ENCODE measurements at regions not wholly inside any gene's neighbourhood (a gene's known extent, or its start where the extent isn't known, plus 50 kb on each side); places are given as distances from the start of the nearest gene placed in this dataset.

DNA sequence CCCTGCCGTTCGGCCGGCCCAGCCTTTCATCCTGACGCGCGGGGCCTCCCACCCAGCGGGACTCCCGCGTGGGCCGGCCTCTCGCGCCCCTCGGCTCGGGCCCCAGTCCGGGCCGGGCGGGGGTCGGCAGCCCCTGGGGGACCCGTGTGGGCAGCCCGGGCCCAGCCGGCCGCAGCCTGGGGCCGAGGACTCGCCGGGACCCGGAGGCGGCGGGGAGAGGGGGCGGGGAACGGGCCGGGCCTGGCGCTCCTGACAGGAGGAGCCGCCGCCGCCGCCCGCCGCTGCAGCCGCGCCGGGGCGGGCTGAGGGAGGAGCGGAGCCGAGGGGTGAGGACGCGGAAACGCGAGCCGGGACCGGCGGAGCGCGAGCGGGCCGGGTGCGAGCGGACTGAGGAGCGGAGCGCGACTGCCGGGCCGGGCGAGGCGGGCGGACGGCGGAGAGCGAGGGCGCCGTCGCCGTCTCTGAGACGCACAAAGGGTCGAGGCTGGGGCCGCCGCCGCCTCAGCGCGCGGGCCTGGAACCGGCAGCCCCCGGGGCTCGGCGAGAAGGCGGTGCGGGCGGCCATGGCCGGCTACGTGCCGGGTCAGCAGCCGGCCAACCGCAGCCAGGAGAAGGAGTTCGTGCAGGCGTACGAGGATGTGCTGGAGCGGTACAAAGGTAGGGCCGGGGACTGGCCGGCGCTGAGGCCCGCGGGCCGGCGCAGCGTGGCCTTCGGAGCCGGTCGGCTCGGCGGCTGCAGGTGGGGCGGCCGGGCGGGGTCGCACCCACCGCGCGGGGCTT, 79.1 kb downstream of the NDUFS5 start:
- peak overlapping the region; percentile 98 for H3K27ac ChIP-seq
- H3K4me3 ChIP-seq: peak overlapping the region; percentile 92
- H3K79me2 ChIP-seq: peaks cover 38% of the 10 kb centered on the region
- no peak for TF ChIP-seq EZH2 (IDR thresholded peaks at IDR 0.05; ENCODE audit: borderline replicate concordance)
- TF ChIP-seq, protein P1, sequence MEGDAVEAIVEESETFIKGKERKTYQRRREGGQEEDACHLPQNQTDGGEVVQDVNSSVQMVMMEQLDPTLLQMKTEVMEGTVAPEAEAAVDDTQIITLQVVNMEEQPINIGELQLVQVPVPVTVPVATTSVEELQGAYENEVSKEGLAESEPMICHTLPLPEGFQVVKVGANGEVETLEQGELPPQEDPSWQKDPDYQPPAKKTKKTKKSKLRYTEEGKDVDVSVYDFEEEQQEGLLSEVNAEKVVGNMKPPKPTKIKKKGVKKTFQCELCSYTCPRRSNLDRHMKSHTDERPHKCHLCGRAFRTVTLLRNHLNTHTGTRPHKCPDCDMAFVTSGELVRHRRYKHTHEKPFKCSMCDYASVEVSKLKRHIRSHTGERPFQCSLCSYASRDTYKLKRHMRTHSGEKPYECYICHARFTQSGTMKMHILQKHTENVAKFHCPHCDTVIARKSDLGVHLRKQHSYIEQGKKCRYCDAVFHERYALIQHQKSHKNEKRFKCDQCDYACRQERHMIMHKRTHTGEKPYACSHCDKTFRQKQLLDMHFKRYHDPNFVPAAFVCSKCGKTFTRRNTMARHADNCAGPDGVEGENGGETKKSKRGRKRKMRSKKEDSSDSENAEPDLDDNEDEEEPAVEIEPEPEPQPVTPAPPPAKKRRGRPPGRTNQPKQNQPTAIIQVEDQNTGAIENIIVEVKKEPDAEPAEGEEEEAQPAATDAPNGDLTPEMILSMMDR (IDR thresholded peaks at IDR 0.05; ENCODE audit: poor library complexity): no peak
- TF ChIP-seq EZH2phosphoT487 (IDR thresholded peaks at IDR 0.05; ENCODE audit: low read depth, severe bottlenecking, unreplicated experiment): no peak
- no peaks in the 10 kb centered on the region for H3K9me2 ChIP-seq (replicated peaks; ENCODE audit: insufficient read depth)
- no peaks in the 10 kb centered on the region for H3K36me3 ChIP-seq (replicated peaks; ENCODE audit: insufficient read depth, low read depth)
- peak; percentile 91 for DNase-seq (ENCODE audit: low spot score)
- peak overlapping the region; percentile 86 for H3K4me2 ChIP-seq
- 2% methylated on average over 69 of the region's 116 CpGs for WGBS (ENCODE audit: low lambda C conversion rate, missing lambda C conversion rate)
- no peaks in the 10 kb centered on the region for H3K27me3 ChIP-seq
- H4K20me1 ChIP-seq (ENCODE audit: insufficient read depth, poor library complexity, severe bottlenecking): peaks cover 7% of the 10 kb centered on the region
- H3K9me3 ChIP-seq (ENCODE audit: low read depth): no peaks in the 10 kb centered on the region
- peaks cover 46% of the 10 kb centered on the region for H3K4me1 ChIP-seq (ENCODE audit: insufficient read depth)
- peak overlapping the region; percentile 81 for H2AFZ ChIP-seq

DNA sequence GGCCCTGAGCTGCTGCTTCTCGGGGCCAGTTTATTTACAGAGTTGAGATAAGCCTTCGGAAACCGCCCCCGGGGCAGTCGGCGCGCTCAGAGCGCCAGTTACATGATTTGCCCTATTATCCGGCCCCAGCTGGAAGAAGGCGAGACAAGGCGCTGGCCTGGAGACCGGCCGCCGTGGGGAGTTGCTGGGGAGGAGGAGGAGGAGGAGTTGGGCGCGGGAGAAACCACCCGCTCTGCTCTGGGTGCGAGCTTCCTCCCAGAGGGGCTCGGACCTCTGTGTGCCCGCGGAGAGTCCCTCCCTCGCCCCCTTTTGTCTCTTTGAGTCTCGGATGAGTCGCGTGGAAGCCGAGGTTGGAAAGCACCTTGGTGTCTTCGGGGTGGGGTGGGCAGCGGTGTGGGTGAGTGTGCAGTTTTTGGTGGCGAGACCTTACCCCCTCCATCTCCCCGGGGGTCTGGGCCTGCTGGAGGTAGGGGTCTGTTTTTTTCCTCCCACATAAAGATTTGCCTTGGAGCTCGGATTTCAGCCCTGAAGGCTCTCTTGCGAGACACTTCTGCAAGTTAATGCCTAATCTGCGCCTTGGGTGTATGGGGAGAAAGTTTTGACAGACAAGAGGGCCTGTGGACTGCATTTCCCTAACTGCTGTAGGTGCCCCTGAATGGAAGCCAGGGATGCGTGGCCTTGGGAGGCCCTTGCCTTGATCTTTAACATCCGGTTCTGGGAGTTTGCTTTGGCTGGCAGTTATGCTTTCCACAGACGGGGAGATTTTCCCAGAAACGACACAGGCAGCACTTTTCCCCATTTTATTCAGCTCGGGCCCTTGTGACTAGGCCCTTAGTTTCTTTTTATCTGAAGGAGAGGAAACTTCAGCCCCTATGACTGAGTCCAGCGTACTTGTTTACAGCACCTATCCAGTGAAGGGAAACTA, 80.0 kb downstream of the NDUFS5 start:
- TF ChIP-seq, protein P1 (IDR thresholded peaks at IDR 0.05; ENCODE audit: poor library complexity): no peak
- TF ChIP-seq EZH2 (IDR thresholded peaks at IDR 0.05; ENCODE audit: borderline replicate concordance) (no peak), EZH2phosphoT487 (IDR thresholded peaks at IDR 0.05; ENCODE audit: low read depth, severe bottlenecking, unreplicated experiment) (no peak)
- Histone ChIP-seq H3K9me2 (replicated peaks; ENCODE audit: insufficient read depth) (no peaks in the 10 kb centered on the region), H3K4me1 (ENCODE audit: insufficient read depth) (peaks cover 54% of the 10 kb centered on the region), H3K36me3 (replicated peaks; ENCODE audit: insufficient read depth, low read depth) (no peaks in the 10 kb centered on the region), H3K4me2 (peak overlapping the region; percentile 86), H4K20me1 (ENCODE audit: insufficient read depth, poor library complexity, severe bottlenecking) (peaks cover 7% of the 10 kb centered on the region), H3K27ac (peak overlapping the region; percentile 98), H3K9me3 (ENCODE audit: low read depth) (no peaks in the 10 kb centered on the region), H2AFZ (peak overlapping the region; percentile 81), H3K27me3 (no peaks in the 10 kb centered on the region), H3K79me2 (peaks cover 47% of the 10 kb centered on the region), H3K4me3 (peak overlapping the region; percentile 92)
- peak; percentile 73 for DNase-seq (ENCODE audit: low spot score)
- WGBS (ENCODE audit: low lambda C conversion rate, missing lambda C conversion rate): 2% methylated on average over 37 of the region's 39 CpGs

DNA sequence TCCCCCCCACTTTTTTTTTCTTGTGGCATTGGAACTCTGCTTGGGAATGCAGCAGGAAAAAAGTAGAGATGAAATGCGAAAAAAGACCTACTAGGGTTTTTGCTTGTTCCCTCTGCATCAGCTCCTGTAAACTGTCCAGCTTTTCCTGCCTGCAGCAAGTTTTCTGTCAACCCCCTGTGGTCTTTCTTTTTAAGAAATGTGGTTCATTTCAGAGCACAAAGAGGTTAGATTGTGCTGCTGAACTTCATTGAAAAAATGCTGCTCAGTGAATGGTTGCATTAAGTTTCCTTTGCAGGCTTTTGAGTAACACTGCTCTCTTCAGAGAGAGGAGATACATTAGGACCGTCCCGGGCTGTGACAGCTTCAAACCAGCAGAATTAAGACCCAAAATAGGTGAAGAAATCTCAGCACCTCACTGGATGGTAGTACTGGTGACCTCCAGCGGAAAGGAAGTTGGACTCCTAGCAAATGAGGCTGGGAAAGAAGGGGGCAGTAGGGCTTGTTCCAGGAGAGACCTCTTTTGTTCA, 80.7 kb downstream of the NDUFS5 start:
- Histone ChIP-seq H3K9me2 (replicated peaks; ENCODE audit: insufficient read depth) (no peaks in the 10 kb centered on the region), H3K79me2 (peaks cover 54% of the 10 kb centered on the region), H3K36me3 (replicated peaks; ENCODE audit: insufficient read depth, low read depth) (no peaks in the 10 kb centered on the region), H3K27me3 (no peaks in the 10 kb centered on the region), H3K4me1 (ENCODE audit: insufficient read depth) (peaks cover 55% of the 10 kb centered on the region), H3K4me2 (peak overlapping the region; percentile 86), H4K20me1 (ENCODE audit: insufficient read depth, poor library complexity, severe bottlenecking) (peaks cover 7% of the 10 kb centered on the region), H3K4me3 (peak overlapping the region; percentile 92), H2AFZ (no peak overlapping the region), H3K9me3 (ENCODE audit: low read depth) (no peaks in the 10 kb centered on the region), H3K27ac (peak overlapping the region; percentile 98)
- 28% methylated on average over 4 of the region's 4 CpGs for WGBS (ENCODE audit: low lambda C conversion rate, missing lambda C conversion rate)
- no peak for DNase-seq (ENCODE audit: low spot score)
- TF ChIP-seq EZH2 (IDR thresholded peaks at IDR 0.05; ENCODE audit: borderline replicate concordance) (no peak), EZH2phosphoT487 (IDR thresholded peaks at IDR 0.05; ENCODE audit: low read depth, severe bottlenecking, unreplicated experiment) (no peak)
- TF ChIP-seq, protein P1 (IDR thresholded peaks at IDR 0.05; ENCODE audit: poor library complexity): no peak

All from hepatocyte (in vitro differentiated cells).